GM19025 (cell line): ENCODE measurements at regions not wholly inside any gene's neighbourhood (a gene's known extent, or its start where the extent isn't known, plus 50 kb on each side); places are given as distances from the start of the nearest gene placed in this dataset.

ENCODE experiments used
- ATAC-seq: cut with Tn5 transposase; IDR thresholded peaks from one replicate; pipeline ENCODE4 v1.9.1; 2021; ENCODE audit warnings: mild to moderate bottlenecking, low read depth, moderate library complexity; ENCODE audit not compliant: unreplicated experiment

GRCh38 chr2:64220894-64221617 lies 76.8 kb upstream of the PELI1 start:
- no peak for ATAC-seq

GRCh38 chr2:64221935-64222334 lies 77.7 kb upstream of the PELI1 start:
- no peak for ATAC-seq

GRCh38 chr2:64222351-64222750 lies 78.1 kb upstream of the PELI1 start:
- no peak for ATAC-seq

- ATAC-seq: peak; percentile 54
Observed at GRCh38 chr2:64223055-64223454, 78.8 kb upstream of the PELI1 start.

- no peak for ATAC-seq
Observed at GRCh38 chr2:64225491-64225890, 81.3 kb upstream of the PELI1 start.

GRCh38 chr2:64226611-64227010 lies 82.4 kb upstream of the PELI1 start:
- no peak for ATAC-seq

- no peak for ATAC-seq
Observed at GRCh38 chr2:64227603-64228125, 83.4 kb upstream of the PELI1 start.

- peak; percentile 96 for ATAC-seq
Observed at GRCh38 chr2:64228126-64228678, 84.0 kb upstream of the PELI1 start.

- no peak for ATAC-seq
Observed at GRCh38 chr2:64228918-64229317, 84.7 kb upstream of the PELI1 start.

GRCh38 chr2:64230540-64230939 lies 86.3 kb upstream of the PELI1 start:
- ATAC-seq: no peak

GRCh38 chr2:64232266-64232665 lies 88.0 kb upstream of the PELI1 start:
- no peak for ATAC-seq

GRCh38 chr2:64233376-64233922 lies 89.2 kb upstream of the PELI1 start:
- ATAC-seq: no peak

GRCh38 chr2:64234150-64234549 lies 89.9 kb upstream of the PELI1 start:
- no peak for ATAC-seq

- peak; percentile 86 for ATAC-seq
Observed at GRCh38 chr2:64234785-64235184, 90.6 kb upstream of the PELI1 start.

- no peak for ATAC-seq
Observed at GRCh38 chr2:64237266-64237665, 93.0 kb upstream of the PELI1 start.

GRCh38 chr2:64238799-64239198 lies 94.6 kb upstream of the PELI1 start:
- ATAC-seq: no peak

GRCh38 chr2:64243081-64244036 lies 99.1 kb upstream of the PELI1 start:
- ATAC-seq: no peak

- ATAC-seq: no peak
Observed at GRCh38 chr2:64244037-64244416, 99.8 kb upstream of the PELI1 start.

GRCh38 chr2:64245631-64246030 lies 101.4 kb upstream of the PELI1 start:
- no peak for ATAC-seq

- no peak for ATAC-seq
Observed at GRCh38 chr2:64246962-64247361, 102.7 kb upstream of the PELI1 start.

- no peak for ATAC-seq
Observed at GRCh38 chr2:64249426-64249825, 105.2 kb upstream of the PELI1 start.
